ENCODE measurements at regions not wholly inside any gene's neighbourhood (a gene's known extent, or its start where the extent isn't known, plus 50 kb on each side); places are given as distances from the start of the nearest gene placed in this dataset.

DNA sequence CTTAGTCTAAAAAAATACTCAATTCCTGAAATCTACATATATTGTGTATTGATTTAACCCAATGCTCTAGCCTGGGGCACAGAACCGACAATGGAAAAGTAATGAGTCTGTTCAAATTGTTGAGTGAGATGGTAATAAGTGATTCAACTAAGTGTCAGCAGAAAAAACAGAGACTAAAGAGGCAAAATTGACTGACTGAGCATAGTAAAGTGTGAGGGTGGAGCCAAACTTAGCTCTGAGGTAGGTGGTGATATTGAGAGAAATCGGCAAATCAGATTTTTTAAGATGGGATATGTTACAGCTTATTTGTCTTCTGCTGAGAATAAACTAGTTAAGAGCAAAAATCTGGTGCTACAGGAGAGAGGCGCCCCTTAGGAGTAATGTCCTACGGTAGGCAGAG, 764.0 kb upstream of the LRRN3 start:
- no peak for DNase-seq

DNA sequence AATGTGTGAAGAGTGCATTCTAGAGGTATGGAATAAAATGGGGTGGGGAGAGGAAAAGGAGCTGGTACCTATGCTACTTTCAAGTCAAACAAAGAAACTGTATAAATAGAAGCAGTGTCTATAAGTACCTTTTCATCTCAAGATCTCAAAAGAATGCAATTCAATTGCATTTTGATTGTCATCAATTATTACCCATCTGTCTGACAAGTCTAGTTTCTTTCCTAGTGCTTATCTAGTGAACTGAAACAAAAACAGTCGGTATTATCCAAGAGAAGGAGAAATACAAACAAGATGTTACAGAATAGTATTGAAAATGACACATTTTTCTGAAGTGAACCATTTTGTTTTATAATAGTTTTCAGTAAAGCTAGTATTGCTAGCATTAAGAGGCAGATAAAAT, 754.5 kb upstream of the LRRN3 start:
- no peak for DNase-seq

DNA sequence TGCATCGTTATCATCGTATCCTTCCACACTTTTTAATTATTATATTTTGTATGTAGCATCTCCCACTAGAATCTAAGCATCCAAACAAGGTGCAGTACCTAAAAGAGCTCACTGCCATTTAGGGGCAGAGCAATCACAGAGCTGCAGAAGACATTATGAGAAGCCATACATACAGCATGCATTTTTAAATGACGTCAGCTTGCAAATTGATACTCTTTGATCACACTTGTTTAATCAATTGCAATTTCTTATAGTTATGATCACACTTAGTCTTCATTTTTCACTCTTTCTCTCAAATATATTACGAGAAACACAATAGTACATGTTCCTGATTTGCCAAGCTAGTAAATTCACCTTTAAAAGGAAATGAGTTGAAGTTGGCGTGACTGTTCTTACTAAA, 753.3 kb upstream of the LRRN3 start:
- no peak for DNase-seq

DNA sequence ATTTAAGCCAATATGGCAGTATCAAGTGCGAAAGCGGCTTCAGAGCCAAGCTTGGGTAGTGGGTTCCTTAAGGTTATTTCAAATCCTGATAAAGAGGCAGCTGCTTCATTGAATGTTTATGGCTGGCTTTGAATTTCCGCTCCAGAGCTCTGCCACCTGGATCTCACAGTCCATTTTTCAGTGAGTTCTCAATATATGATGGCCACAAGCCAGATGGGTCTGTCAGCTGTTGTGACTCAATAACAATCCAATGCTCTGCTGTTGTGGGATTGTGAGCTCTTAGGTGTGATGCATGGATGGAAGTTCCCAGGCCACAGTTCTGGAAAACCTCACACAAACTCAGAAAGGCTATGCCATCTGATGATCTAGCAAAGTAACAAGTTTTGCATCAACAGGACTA, 743.8 kb upstream of the LRRN3 start:
- DNase-seq = no peak

DNA sequence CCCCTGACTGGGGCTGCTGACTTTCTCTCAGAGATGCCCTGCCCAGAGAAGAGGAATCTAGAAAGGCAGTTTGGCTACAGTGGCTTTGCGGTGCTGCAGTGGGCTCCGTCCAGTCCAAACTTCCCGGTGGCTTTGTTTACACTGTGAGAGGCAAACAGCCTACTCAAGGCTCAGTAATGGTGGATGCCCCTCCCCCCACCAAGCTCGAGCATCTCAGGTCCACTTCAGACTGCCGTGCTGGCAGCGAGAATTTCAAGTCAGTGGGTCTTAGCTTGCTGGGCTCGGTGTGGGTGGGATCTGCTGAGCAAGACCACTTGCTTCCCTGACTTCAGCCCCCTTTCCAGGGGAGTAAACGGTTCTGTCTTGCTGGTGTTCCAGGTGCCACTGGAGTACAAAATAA, 734.5 kb upstream of the LRRN3 start:
- DNase-seq = no peak

DNA sequence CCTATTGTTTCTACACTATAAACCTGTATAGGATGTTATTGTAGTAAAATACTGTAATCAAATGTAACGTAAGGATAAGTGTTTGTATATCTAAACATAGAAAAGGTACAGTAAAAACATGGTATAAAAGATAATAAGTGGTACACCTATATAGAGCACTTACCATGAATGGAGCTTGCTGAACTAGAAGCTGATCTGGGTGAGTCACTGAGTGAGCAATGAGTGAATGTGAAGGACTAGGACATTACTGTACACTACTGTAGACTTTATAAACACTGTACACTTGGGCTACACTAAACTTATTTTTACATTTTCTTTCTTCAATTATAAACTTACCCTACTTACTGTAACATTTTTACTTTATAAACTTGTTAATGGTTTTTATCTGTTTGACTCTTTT, 732.9 kb upstream of the LRRN3 start:
- no peak for DNase-seq

DNA sequence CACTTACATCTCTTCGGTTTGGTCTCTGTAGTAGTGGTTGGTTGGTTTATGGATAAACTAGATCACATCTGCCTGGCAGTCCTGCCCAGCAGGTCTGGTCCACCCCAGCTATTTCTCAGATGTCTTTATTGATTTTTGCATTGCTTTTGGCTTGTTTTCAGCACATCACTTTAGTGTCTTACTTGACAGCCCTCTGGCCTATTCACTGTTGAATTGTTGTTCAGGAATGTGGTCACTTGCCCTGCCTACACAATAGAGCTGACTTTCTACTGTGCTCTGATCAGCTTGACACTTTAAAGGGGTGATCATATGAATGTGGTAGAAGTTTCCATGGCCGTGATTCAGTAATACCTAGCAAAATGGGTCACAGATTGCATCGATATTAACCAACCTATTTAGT, 719.2 kb upstream of the LRRN3 start:
- no peak for DNase-seq

DNA sequence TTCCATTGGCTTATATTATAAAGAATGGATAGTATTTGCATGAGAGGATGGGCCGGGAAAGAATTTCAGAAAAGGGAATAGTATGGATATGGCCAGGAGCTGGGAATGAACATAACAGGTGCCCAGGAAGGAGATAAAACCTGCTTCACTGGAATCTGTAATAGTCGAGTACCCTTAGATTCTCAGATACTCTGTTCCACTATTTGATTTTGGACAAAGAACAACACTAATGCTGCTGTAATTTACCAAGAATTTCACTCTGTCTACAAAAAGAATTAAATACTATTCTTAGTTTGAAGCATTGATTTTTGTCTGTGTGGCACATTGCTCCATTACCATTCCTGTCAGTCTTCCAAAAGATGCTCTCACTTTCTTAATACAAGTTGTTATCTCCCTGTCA, 718.2 kb upstream of the LRRN3 start:
- DNase-seq = no peak

DNA sequence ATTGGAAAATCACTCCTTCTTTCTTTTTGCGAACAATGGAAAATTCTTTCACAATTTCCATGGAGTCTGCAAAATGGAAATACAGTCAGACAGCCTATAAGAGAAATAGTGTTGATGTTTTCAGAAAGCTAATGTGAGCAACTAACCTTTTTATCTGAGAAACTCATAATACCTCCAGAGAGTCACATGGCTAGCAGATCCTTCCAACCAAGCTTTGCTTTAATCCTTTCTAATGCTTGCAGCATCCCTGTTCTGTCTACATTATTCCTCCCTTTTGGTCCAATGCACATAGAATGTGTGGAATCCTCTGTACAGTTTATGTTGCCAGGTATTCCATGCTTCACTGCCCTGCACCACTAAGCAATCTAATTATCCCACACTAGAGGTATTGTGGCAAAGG, 717.5 kb upstream of the LRRN3 start:
- DNase-seq = no peak

DNA sequence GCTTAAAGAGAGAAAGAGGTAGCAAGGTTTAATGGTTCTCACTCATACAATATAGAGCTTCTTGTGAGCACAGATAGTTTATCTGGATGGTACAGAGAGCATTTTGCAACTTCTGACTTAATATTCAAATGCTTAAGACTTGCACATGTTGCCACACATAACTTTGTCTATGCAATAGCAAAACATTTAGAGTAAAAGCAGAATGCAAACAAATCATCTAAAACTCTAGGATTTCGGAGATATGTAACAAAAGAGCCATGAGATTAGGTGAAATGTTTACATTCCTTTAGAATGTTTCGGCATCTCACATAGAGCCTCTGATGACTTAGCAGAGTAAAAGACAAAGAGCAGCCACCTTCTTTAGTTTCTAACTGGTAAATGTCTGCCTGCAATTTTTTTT, 717.1 kb upstream of the LRRN3 start:
- DNase-seq = no peak

DNA sequence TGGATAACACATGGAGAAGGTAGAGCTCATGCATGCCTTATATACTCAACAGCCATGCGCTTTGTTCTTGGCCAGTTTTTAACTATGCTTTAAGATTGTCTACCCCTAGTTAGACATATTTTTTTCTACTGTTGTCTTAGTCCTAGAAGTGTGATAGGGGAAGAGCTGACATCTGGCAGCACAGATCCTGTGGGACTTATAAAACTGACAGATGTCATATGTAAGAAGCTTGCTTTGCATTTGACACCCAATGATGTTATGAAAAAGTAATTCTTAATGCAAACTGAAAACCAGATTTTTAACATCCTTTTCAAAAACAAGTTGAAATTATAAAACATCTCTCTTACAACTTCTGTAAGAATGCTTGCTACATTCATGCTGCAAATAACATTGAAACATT, 715.9 kb upstream of the LRRN3 start:
- DNase-seq = no peak

DNA sequence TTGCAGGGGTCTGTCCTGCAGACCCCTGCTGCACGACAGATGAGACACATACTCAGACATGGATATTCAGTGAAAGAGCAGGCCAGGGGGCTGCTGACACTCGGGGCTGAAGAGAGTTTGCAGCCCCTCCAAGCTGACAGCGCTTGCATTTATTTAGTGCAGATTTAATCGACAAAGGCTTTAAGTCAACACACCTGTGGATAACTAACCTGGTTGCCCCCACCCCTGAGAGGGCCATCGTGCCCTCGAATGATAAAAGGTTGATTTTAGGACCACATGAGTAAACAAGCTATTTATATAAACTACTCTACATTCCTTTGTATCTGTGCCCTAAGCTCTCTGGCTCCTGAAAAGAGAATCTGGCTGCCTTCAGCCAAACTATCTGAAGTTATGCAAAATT, 708.2 kb upstream of the LRRN3 start:
- no peak for DNase-seq

DNA sequence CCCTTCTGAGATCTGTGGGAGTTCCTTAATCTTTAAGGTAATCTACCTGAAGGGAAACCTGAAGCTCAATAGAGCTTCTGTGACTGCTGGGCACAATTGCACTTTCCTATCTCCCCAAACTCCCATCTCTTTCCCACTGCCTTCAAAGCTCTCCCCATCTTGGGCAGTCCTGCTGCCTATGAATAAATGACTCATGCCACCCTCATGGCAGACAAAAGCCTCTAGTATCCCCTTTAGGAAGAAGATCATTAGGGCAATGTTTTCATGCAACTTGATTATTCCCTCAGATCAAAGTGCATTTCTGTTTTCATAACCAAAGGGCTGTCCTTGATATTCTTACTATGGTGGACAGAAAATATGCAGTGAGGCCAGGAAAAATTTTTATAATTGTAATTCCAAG, 704.9 kb upstream of the LRRN3 start:
- DNase-seq = no peak

DNA sequence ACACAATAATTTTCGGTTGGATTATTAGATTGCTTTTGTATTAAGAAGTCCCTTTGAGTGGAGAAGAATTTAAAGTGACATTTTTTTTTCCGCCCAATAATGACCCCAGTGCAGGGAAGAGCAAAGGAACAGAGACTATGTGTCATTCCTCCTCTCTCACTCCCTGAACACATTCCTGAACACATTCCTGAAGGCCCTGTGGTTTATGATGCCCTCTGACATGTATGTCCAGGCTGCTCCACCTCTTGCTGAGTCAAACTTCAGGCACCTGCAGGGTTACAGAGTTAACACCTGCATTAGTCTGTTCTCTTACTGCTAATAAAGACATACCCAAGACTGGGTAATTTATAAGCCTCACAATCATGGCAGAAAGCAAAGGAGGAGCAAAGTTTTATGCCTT, 704.0 kb upstream of the LRRN3 start:
- no peak for DNase-seq

DNA sequence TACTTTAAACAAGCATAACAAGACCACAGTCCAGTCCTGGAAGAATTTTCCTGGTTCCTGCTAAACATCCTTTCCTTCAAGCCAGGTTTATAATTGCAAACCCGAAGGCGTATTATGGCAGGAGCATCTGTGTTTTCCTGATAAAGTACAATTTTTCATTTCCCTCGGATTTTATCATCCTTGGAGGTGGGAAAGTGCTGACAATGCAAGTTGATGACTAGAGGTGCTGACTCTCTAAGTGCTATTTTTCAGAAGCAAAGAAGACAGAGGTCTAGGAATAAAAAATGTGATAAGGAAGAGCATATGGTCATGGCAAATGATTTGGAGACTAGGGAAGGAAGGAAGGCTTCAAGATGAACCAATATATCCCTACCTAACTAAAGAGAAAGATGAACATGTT, 703.2 kb upstream of the LRRN3 start:
- DNase-seq = no peak

DNA sequence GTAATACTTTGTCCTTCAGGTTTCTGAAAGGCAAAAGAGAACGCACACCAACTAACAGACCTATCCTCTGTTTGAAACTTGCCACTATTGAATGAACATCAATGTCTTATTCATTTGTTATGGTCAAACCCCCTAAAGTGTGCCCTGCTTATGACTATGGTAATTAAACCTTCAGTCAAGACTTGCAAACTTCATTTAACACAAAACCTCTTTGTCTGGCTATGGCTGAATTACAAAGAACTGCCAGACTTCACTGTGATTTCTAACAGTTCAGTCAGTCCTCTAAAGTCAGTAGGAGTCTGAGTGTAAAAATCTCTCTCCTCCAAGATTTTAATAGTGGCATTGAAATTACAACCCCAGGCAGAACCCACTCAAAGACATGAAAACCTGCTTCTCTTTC, 702.5 kb upstream of the LRRN3 start:
- no peak for DNase-seq

DNA sequence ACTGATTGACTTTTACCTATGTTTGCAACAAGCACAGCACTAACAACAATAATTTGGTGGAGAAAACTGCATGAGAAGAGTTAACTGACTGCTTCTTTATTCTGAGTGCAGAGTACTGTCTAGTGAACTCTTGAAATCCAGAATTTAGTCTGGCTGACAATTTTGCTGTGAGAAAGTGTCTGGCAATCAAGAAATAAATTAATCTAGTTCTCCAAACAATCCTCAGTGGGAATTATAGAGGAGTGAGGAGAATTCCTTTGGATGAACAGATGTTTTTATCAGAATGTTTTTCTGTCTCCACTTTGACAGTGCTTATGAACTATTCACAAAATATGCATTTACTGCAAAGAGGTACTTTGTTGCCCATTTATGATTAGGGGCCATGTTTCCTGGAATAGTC, 694.9 kb upstream of the LRRN3 start:
- no peak for DNase-seq

DNA sequence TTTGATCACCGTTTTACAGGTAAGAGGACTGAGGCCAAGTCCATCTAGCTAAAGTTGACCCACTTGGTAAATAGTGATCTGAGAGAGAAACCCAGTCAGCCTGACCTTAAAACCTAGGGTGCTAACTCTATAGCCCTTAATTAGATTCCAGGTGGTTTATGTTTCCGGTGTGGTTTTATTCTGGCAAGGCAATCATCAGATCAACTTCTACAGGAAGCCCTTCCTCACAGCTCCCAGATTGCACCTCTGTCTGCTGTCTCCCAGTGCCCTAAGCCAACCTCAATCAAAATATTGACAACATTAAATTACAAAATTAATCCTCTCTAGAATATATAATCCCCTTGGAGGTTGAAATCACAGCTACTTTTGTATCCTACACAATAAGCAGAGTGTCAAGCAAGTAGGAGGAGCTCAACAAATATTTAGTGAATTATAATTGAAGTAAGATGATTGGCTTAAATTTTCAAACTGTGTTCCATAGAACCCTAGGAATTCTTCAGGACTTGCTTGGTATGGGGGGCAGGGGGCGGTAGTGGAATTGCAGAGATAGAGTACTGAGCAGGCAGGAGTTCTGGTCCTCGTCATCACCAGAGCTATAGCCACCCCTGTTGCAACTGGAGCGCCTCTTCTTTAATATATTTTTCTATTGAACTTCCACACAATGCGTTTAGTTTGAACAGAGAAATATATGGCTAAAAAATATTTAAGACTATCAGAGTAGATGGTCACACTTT, 692.8 kb upstream of the LRRN3 start:
- DNase-seq = no peak

DNA sequence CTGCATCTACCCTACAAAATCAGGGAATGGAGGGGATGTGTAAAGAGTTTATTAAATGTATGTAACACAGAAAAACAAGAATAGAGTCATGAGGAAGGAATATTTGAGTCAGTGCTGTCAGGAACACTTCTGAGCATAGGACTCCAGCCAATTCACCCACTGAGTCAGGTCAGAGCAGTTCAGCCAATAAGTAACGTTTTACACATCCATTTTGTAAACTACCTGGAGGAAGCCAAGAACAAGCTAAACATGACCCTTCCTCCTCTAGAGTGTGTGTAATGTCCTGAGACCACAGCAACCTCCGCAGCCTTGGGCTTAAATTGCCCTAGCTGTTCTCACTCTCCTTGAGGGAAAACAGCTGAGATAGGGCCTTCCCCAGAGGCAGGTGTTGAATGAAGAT, 691.5 kb upstream of the LRRN3 start:
- DNase-seq = no peak

DNA sequence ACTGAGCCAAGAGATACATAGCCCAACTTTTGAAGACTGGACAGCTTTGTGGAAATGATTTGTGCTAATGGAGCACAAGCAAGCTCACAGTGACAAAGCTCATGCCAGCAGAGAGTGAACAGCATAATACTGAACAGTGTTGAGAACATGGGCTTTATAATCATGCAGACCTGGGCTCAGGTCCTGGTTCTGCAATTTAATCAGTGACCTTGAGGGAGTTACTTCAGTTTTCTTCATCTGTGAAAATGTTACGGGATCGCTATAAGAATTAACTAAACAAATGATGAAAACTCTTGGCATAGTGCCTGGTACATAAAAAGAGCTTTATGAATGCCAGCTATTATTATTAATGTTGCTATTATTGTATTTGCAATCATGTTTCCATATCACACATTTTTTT, 690.5 kb upstream of the LRRN3 start:
- no peak for DNase-seq

DNA sequence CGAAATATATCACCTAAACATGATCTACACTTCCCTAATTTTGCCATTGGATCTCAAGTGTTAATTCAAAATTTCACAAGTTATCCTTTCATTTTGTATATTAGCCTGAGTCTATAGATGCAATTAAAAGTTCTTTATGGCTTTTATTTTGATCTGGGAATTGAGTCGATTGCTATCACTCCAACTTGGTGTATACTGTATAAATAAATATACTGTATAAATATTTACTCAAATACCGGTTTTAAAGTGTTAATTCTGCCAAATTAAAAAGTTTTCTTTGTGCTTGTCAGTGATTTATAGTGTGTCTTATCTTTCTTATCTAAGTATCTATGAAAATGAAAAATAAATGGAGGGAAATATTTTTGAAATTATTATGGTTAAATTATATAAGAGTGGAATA, 683.7 kb upstream of the LRRN3 start:
- DNase-seq = no peak

DNA sequence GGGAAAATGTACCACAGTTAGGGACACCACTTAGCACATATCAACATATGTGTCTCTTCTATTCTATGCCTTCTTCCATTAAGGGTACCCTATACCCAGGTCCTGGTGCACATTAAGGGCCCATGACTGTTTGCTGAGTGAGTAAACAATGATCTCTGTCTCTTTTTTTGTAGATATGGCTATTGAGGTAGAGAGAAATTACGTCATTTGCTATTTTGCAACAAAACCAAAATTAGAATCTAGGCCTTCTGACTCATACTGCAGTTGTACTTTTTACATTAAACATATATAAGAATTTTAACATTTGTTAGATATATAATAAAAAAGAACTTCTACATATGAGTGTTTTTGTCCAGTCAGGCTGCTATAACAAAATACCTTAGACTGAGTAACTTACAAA, 683.2 kb upstream of the LRRN3 start:
- no peak for DNase-seq

DNA sequence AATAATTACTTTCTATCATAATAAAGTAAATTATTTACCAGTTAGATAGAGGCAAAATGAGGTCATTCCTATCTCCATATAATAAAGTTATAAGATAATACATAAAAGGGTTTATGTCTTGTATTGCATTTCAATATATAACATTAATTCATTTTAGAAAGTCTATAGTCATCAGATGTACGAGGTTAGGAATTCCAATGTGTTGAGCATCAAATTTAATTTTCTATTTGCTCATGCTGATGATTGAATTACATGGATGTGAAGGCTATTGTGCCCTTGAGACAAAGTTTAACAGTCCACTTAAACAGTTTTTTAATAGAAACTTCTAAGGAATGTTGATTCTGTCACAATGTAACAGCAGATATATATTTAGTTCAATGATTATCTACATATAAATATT, 678.3 kb upstream of the LRRN3 start:
- DNase-seq = no peak

DNA sequence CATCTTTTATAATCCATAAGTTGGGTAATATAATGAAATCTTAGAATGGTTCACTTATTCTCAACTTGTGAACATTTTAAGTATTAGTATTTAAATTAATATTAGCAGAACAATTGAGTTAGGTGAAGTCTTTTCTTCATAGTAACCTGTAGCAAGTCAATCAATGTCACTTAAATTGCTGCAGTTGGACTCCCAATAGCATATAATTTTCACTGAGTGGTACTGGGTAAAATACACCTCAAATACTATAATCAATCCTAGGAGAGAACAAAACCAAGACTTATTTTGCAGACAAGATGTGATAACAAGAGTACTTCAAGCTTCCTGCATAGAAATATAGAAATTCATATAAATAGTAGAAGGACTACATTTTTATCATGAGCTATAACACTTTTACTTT, 677.9 kb upstream of the LRRN3 start:
- no peak for DNase-seq

DNA sequence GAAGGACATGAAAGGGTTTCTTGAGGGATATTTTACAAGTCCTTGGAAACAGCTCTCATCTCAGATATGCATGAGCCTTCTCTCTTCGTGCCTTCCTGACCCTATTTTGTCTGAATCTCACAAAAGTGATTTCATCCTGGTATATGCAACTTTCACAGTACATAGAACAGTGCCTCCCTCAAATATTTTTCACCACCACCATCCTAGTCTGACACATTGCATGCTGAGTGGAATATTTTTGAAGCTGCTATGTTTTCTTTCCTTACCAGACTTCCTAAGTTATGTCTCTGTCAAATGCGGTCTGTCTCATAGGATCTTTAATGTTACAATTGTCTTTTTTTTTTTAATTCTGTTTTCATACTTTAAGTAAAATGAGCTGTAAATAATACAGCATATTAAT, 673.3 kb upstream of the LRRN3 start:
- no peak for DNase-seq

All from NCI-H146 (cell line).